B cell (primary cell): ENCODE measurements at regions not wholly inside any gene's neighbourhood (a gene's known extent, or its start where the extent isn't known, plus 50 kb on each side); places are given as distances from the start of the nearest gene placed in this dataset.

ENCODE experiments used
- ATAC-seq: fragments of 200-7000 bp; cut with Tn5 transposase; one replicate; pipeline ENCODE4 v1.10.0; 2021; ENCODE audit warnings: low read depth, mild to moderate bottlenecking, moderate number of reproducible peaks, moderate library complexity
- CTCF ChIA-PET: fragments of 350-600 bp; sonication (Branson Sonifier 250); formaldehyde crosslinking; loops from one replicate; lab custom pipeline; 2021; ENCODE audit warnings: antibody characterized with exemption, inconsistent platforms; lab: Charles Lee
- POLR2A ChIA-PET: fragments of 350-600 bp; sonication (Branson Sonifier 250); formaldehyde crosslinking; loops from one replicate; lab custom pipeline; 2021; ENCODE audit warnings: antibody characterized with exemption; lab: Charles Lee
- DNase-seq: peaks from one replicate; pipeline ENCODE4 v3.0.0; 2013
- H2AFZ ChIP-seq: 2 replicates; pipeline ENCODE4 v1.6.1; 2012; ENCODE audit warnings: mild to moderate bottlenecking, low read depth, low read length; ENCODE audit not compliant: insufficient read depth, poor library complexity, severe bottlenecking
- H3K27ac ChIP-seq, 2 donors: 1 replicate in 1 of 2; 2 replicates in 1 of 2; pipeline ENCODE4 v1.5.1; 2012 to 2013; ENCODE audit warnings: low read length in 2 of 2, mild to moderate bottlenecking in 2 of 2, moderate library complexity in 1 of 2
- H3K27me3 ChIP-seq, 4 experiments: fragments of 200-600 bp in 1 of 4; sonication (generic) in 1 of 4; replicated peaks in 1 of 4; 1 replicate in 2 of 4; 2 replicates in 2 of 4; pipeline versions ENCODE4 v1.6.1 to v1.7.0; 2013 to 2016; ENCODE audit warnings: low read length in 3 of 4, mild to moderate bottlenecking in 2 of 4, mixed read lengths in 1 of 4, moderate library complexity in 1 of 4; ENCODE audit not compliant: insufficient read depth in 4 of 4, control insufficient read depth in 3 of 4; ENCODE audit errors: control extremely low read depth in 1 of 4
- H3K36me3 ChIP-seq, 2 experiments: replicated peaks in 1 of 2; 1 replicate in 1 of 2; 2 replicates in 1 of 2; pipeline versions ENCODE4 v1.6.1 to v1.7.1; 2013; ENCODE audit warnings: low read length in 1 of 2; ENCODE audit not compliant: insufficient read depth in 2 of 2, control insufficient read depth in 1 of 2; ENCODE audit errors: control extremely low read depth in 1 of 2, extremely low read depth in 1 of 2
- H3K4me1 ChIP-seq, 2 donors: fragments of 200-600 bp in 1 of 2; sonication (generic) in 1 of 2; 1 replicate in 1 of 2; 2 replicates in 1 of 2; pipeline versions ENCODE4 v1.5.1 to v1.6.1; 2013 to 2017; ENCODE audit warnings: low read length in 2 of 2; ENCODE audit not compliant: control insufficient read depth in 2 of 2, insufficient read depth in 2 of 2
- H3K4me2 ChIP-seq: replicated peaks from 2 replicates; pipeline ENCODE3; 2012; ENCODE audit warnings: mild to moderate bottlenecking, low read depth, low read length; ENCODE audit not compliant: poor library complexity, severe bottlenecking
- H3K4me3 ChIP-seq, 5 experiments: fragments of 200-600 bp in 1 of 5; sonication (generic) in 1 of 5; 1 replicate in 3 of 5; 2 replicates in 2 of 5; pipeline versions ENCODE4 v1.5.1 to v1.7.0; 2011 to 2016; ENCODE audit warnings: low read length in 4 of 5, mild to moderate bottlenecking in 4 of 5, low read depth in 2 of 5, control low read depth in 1 of 5, moderate library complexity in 1 of 5; ENCODE audit not compliant: insufficient read depth in 1 of 5; ENCODE audit errors: control extremely low read depth in 1 of 5, extremely low read depth in 1 of 5
- H3K79me2 ChIP-seq: fragments of 200-600 bp; sonication (generic); one replicate; pipeline ENCODE4 v1.6.0; 2016; ENCODE audit warnings: low read length; ENCODE audit not compliant: control insufficient read depth, insufficient read depth
- H3K9ac ChIP-seq: fragments of 200-600 bp; sonication (generic); 2 replicates; pipeline ENCODE4 v1.6.1; 2017; ENCODE audit warnings: mild to moderate bottlenecking, low read length, moderate library complexity
- H3K9me3 ChIP-seq, 3 donors: one replicate each; pipeline versions ENCODE4 v1.6.1 to v1.7.1; 2013; ENCODE audit warnings: low read length in 2 of 3; ENCODE audit not compliant: control insufficient read depth in 2 of 3, insufficient read depth in 1 of 3; ENCODE audit errors: control extremely low read depth in 1 of 3
- H4K20me1 ChIP-seq: 2 replicates; pipeline ENCODE4 v1.6.0; 2012; ENCODE audit warnings: mild to moderate bottlenecking, low read length; ENCODE audit not compliant: insufficient read depth, control insufficient read depth, poor library complexity, severe bottlenecking
- H3K27ac Mint-ChIP-seq: one replicate; pipeline ENCODE4 v1.8.0; 2021; ENCODE audit warnings: mixed read lengths
- H3K27me3 Mint-ChIP-seq: one replicate; pipeline ENCODE4 v1.8.0; 2021; ENCODE audit warnings: mixed read lengths
- H3K4me1 Mint-ChIP-seq: one replicate; pipeline ENCODE4 v1.8.0; 2021; ENCODE audit warnings: mixed read lengths
- H3K4me3 Mint-ChIP-seq: one replicate; pipeline ENCODE4 v1.8.0; 2021; ENCODE audit warnings: mixed read lengths
- H3K9me3 Mint-ChIP-seq: one replicate; pipeline ENCODE4 v1.8.0; 2022; ENCODE audit warnings: mixed read lengths; ENCODE audit not compliant: insufficient read depth
- EZH2 ChIP-seq: IDR thresholded peaks from 2 replicates; pipeline ENCODE4 v1.6.1; 2012; ENCODE audit warnings: borderline replicate concordance, low read depth, mild to moderate bottlenecking, moderate library complexity, low read length; ENCODE audit not compliant: insufficient read depth, poor library complexity, severe bottlenecking
- whole genome bisulfite sequencing: methylation state at CpG from one replicate; pipeline ENCODE4 v1.1.5; 2013; ENCODE audit warnings: missing lambda C conversion rate; ENCODE audit not compliant: insufficient coverage; 5-methylcytosine and 5-hydroxymethylcytosine counted together
- intact Hi-C: fragments of 100-400 bp; cut with micrococcal nuclease; formaldehyde crosslinking; loops from one replicate; pipeline ENCODE4 v1.10.0; 2022
- TF ChIP-seq, protein P1 (sequence below): fragments of 200-600 bp; IDR thresholded peaks from one replicate; pipeline ENCODE4 v1.8.0; 2022; ENCODE audit warnings: antibody characterized with exemption, mild to moderate bottlenecking

DNA sequence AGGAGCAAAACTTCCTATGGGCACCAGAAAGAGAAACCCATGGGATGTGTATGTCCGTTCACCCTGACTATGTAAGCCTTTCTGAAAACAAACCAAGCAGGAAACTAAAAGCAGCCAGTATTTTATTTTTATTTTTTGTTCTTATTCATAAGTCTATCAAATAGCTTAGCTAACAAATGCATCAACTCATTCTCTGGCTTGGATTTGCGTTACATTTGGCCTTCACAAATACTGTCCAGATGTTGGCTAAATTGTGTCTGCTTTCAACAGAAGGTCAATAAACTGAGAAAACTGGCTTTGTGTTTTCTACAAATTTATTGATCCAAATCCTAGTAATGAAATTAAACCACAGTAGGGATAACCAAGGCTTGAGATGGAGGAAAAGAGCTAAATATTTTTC, 379.0 kb downstream of the NOVA1 start:
- TF ChIP-seq, protein P1, sequence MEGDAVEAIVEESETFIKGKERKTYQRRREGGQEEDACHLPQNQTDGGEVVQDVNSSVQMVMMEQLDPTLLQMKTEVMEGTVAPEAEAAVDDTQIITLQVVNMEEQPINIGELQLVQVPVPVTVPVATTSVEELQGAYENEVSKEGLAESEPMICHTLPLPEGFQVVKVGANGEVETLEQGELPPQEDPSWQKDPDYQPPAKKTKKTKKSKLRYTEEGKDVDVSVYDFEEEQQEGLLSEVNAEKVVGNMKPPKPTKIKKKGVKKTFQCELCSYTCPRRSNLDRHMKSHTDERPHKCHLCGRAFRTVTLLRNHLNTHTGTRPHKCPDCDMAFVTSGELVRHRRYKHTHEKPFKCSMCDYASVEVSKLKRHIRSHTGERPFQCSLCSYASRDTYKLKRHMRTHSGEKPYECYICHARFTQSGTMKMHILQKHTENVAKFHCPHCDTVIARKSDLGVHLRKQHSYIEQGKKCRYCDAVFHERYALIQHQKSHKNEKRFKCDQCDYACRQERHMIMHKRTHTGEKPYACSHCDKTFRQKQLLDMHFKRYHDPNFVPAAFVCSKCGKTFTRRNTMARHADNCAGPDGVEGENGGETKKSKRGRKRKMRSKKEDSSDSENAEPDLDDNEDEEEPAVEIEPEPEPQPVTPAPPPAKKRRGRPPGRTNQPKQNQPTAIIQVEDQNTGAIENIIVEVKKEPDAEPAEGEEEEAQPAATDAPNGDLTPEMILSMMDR, result no peak
- no peak for TF ChIP-seq EZH2
- Histone ChIP-seq H3K27me3 (no peaks in the 10 kb centered on the region), H3K4me2 (no peak overlapping the region), H3K4me3 (no peak overlapping the region), H2AFZ (no peak overlapping the region), H3K4me1 (no peaks in the 10 kb centered on the region), H4K20me1 (no peaks in the 10 kb centered on the region), H3K9me3 (peaks cover 0 to 1% (median 0%) of the 10 kb centered on the region in 3 donors), H3K79me2 (no peaks in the 10 kb centered on the region), H3K36me3 (no peaks in the 10 kb centered on the region), H3K27ac (no peak overlapping the region), H3K9ac (no peak overlapping the region)
- Mint-ChIP-seq H3K4me3 (no peak overlapping the region), H3K27ac (no peak overlapping the region), H3K27me3 (no peaks in the 10 kb centered on the region), H3K4me1 (no peaks in the 10 kb centered on the region), H3K9me3 (no peaks in the 10 kb centered on the region)
- WGBS, result no CpG with 5 or more reads among the region's 2 CpGs
- POLR2A ChIA-PET, result no interaction called here
- no peak for ATAC-seq
- CTCF ChIA-PET, result no interaction called here
- no peak for DNase-seq
- intact Hi-C loops, result no loop called here

DNA sequence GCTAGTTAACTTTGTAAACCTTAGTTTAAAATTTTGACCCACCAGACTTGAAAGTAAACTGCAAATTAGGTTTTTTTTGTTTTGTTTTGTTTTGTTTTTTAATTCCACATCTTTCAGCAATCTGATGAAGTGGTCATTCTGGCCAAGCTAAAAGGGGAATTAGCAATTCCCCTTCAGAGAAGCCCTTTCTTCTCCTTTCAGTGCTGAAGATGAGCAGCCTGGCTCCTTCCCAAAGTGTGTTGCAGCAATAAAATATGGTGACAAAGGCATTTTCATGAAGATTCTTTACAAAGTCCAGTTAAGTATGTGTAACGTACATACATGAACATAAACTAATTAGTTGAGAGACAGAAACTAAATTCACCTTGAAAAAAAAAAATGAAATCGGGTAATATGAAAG, 380.1 kb downstream of the NOVA1 start:
- DNase-seq (no peak), ATAC-seq (no peak)
- intact Hi-C loops, result no loop called here
- Histone ChIP-seq H3K27me3 (no peaks in the 10 kb centered on the region), H3K9me3 (no peaks in the 10 kb centered on the region), H3K4me2 (no peak overlapping the region), H3K4me3 (no peak overlapping the region), H3K79me2 (no peaks in the 10 kb centered on the region), H3K9ac (no peak overlapping the region), H3K36me3 (no peaks in the 10 kb centered on the region), H2AFZ (no peak overlapping the region), H3K27ac (no peak overlapping the region), H4K20me1 (no peaks in the 10 kb centered on the region), H3K4me1 (no peaks in the 10 kb centered on the region)
- ChIA-PET CTCF (no interaction called here), POLR2A (no interaction called here)
- no CpG with 5 or more reads among the region's 2 CpGs for WGBS
- H3K27me3 Mint-ChIP-seq, result no peaks in the 10 kb centered on the region
- no peaks in the 10 kb centered on the region for H3K9me3 Mint-ChIP-seq
- TF ChIP-seq, protein P1, result no peak
- no peak for TF ChIP-seq EZH2
- no peaks in the 10 kb centered on the region for H3K4me1 Mint-ChIP-seq
- H3K27ac Mint-ChIP-seq, result no peak overlapping the region
- no peak overlapping the region for H3K4me3 Mint-ChIP-seq
